H1 (cell line): ENCODE measurements at regions not wholly inside any gene's neighbourhood (a gene's known extent, or its start where the extent isn't known, plus 50 kb on each side); places are given as distances from the start of the nearest gene placed in this dataset.

Source experiments
- ASH2L ChIP-seq: fragments of 200-600, 300-600 bp; sonication (generic); IDR thresholded peaks from one replicate; pipeline ENCODE4 v1.7.1; 2017; ENCODE audit warnings: low read length
- BACH1 ChIP-seq: IDR thresholded peaks from 2 replicates; pipeline ENCODE4 v1.6.1; 2012; ENCODE audit warnings: low read length, improper control_type of control experiment
- CHD2 ChIP-seq: IDR thresholded peaks from 2 replicates; pipeline ENCODE4 v1.6.1; 2012; ENCODE audit warnings: low read length, improper control_type of control experiment
- EGR1 ChIP-seq: IDR thresholded peaks from 2 replicates; pipeline ENCODE4 v1.6.1; 2011; ENCODE audit warnings: low read depth, low read length, borderline replicate concordance
- GABPA ChIP-seq: IDR thresholded peaks from 2 replicates; pipeline ENCODE4 v1.6.1; 2011; ENCODE audit warnings: mild to moderate bottlenecking, low read length, moderate library complexity, borderline replicate concordance; ENCODE audit not compliant: insufficient read depth
- JUND ChIP-seq: IDR thresholded peaks from 2 replicates; pipeline ENCODE4 v1.6.1; 2011; ENCODE audit warnings: mild to moderate bottlenecking, improper control_type of control experiment, low read length
- KDM1A ChIP-seq: fragments of 200-600, 300-600 bp; sonication (generic); IDR thresholded peaks from 2 replicates; pipeline ENCODE4 v1.7.1; 2016; ENCODE audit warnings: mild to moderate bottlenecking, low read length, borderline replicate concordance
- KDM5A ChIP-seq: fragments of 200-600 bp; IDR thresholded peaks from 2 replicates; pipeline ENCODE4 v1.7.1; 2012; ENCODE audit warnings: mild to moderate bottlenecking, low read length, inconsistent platforms, mixed read lengths
- MAX ChIP-seq: IDR thresholded peaks from 2 replicates; pipeline ENCODE4 v1.6.1; 2012; ENCODE audit warnings: inconsistent platforms
- NRF1 ChIP-seq: IDR thresholded peaks from 2 replicates; pipeline ENCODE4 v1.6.1; 2011; ENCODE audit warnings: mild to moderate bottlenecking, low read depth, low read length, improper control_type of control experiment
- TBP ChIP-seq: IDR thresholded peaks from 2 replicates; pipeline ENCODE4 v1.6.1; 2011; ENCODE audit warnings: low read depth, low read length, improper control_type of control experiment

GRCh38 chr5:116763987-116764866 is 189.6 kb upstream of the SEMA6A start (continued):
- TF ChIP-seq GABPA (no peak), ASH2L (no peak), NRF1 (no peak), KDM5A (no peak), TBP (no peak), JUND (no peak), BACH1 (no peak), KDM1A (no peak), MAX (no peak), CHD2 (no peak), EGR1 (no peak)
